ENCODE measurements at regions not wholly inside any gene's neighbourhood (a gene's known extent, or its start where the extent isn't known, plus 50 kb on each side); places are given as distances from the start of the nearest gene placed in this dataset.

- TF ChIP-seq, protein P1, sequence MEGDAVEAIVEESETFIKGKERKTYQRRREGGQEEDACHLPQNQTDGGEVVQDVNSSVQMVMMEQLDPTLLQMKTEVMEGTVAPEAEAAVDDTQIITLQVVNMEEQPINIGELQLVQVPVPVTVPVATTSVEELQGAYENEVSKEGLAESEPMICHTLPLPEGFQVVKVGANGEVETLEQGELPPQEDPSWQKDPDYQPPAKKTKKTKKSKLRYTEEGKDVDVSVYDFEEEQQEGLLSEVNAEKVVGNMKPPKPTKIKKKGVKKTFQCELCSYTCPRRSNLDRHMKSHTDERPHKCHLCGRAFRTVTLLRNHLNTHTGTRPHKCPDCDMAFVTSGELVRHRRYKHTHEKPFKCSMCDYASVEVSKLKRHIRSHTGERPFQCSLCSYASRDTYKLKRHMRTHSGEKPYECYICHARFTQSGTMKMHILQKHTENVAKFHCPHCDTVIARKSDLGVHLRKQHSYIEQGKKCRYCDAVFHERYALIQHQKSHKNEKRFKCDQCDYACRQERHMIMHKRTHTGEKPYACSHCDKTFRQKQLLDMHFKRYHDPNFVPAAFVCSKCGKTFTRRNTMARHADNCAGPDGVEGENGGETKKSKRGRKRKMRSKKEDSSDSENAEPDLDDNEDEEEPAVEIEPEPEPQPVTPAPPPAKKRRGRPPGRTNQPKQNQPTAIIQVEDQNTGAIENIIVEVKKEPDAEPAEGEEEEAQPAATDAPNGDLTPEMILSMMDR (IDR thresholded peaks at IDR 0.05) = no peak
- TF ChIP-seq POLR2A (IDR thresholded peaks at IDR 0.05) = no peak
- no peak for TF ChIP-seq POLR2AphosphoS5 (IDR thresholded peaks at IDR 0.05)
Measured at GRCh38 chr1:30452170-30452569, 271.2 kb downstream of the MATN1 start.
